Heart left ventricle (tissue), 16 donors: ENCODE measurements at regions not wholly inside any gene's neighbourhood (a gene's known extent, or its start where the extent isn't known, plus 50 kb on each side); places are given as distances from the start of the nearest gene placed in this dataset.
A peak's percentile ranks its signal among the peaks of the same experiment; 100 is the strongest.

Experiments used
- ATAC-seq, 4 donors: fragments of 200-7000 bp; cut with Tn5 transposase; one replicate each; pipeline ENCODE4 v1.9.1; 2020 to 2022; ENCODE audit warnings: moderate library complexity in 4 of 4, mild to moderate bottlenecking in 3 of 4, moderate number of reproducible peaks in 1 of 4
- DNase-seq, 5 donors: peaks; one replicate each; pipeline ENCODE4 v3.0.0-alpha.2; 2020
- H3K27ac ChIP-seq, 12 donors: fragments of 200-600 bp; sonication (generic) in 4 of 12; one replicate each; pipeline versions ENCODE4 v1.5.0 to v1.8.0; 2016 to 2022; ENCODE audit warnings: mild to moderate bottlenecking in 2 of 12
- H3K27me3 ChIP-seq, 9 donors: fragments of 200-600 bp; sonication (generic) in 2 of 9; one replicate each; pipeline versions ENCODE4 v1.5.1 to v1.8.0; 2016 to 2022; ENCODE audit warnings: mild to moderate bottlenecking in 3 of 9
- H3K36me3 ChIP-seq, 9 donors: fragments of 200-600 bp; sonication (generic) in 2 of 9; one replicate each; pipeline versions ENCODE4 v1.5.0 to v1.8.0; 2018 to 2022; ENCODE audit warnings: mild to moderate bottlenecking in 2 of 9
- H3K4me1 ChIP-seq, 12 donors: fragments of 200-600 bp; sonication (generic) in 4 of 12; one replicate each; pipeline versions ENCODE4 v1.5.0 to v1.8.0; 2016 to 2022; ENCODE audit warnings: mild to moderate bottlenecking in 3 of 12
- H3K4me3 ChIP-seq, 12 donors: fragments of 200-600 bp; sonication (generic) in 4 of 12; one replicate each; pipeline versions ENCODE4 v1.5.0 to v1.8.0; 2017 to 2022; ENCODE audit warnings: mild to moderate bottlenecking in 9 of 12, moderate library complexity in 4 of 12
- H3K9me3 ChIP-seq, 12 donors: fragments of 200-600 bp; sonication (generic) in 4 of 12; one replicate each; pipeline versions ENCODE4 v1.5.0 to v1.8.0; 2016 to 2022; ENCODE audit warnings: mild to moderate bottlenecking in 1 of 12
- POLR2A ChIP-seq, 2 donors: fragments of 450-650 bp; IDR thresholded peaks; one replicate each; pipeline ENCODE4 v1.6.1; 2017; ENCODE audit warnings: antibody characterized with exemption in 2 of 2, mild to moderate bottlenecking in 2 of 2, moderate library complexity in 2 of 2
- WGBS, 4 donors: extraction: QIAGEN DNeasy Blood & Tissue Kit in 2 of 4; methylation state at CpG; one replicate each; pipeline versions ENCODE4 v1.1.5 to v1.1.7; 2013 to 2018; 5-methylcytosine and 5-hydroxymethylcytosine counted together
- intact Hi-C, 10 donors: fragments of 100-400 bp; cut with DNase I; formaldehyde crosslinking; loops; one replicate each; pipeline versions ENCODE4 v1.11.1 to v1.14.2; 2022
- TF ChIP-seq, protein P1 (sequence below), 12 donors: fragments of 200-600 bp; sonication (generic) in 4 of 12; IDR thresholded peaks; one replicate each; pipeline versions ENCODE4 v1.5.0 to v1.8.0; 2018 to 2022; ENCODE audit warnings: antibody characterized with exemption in 12 of 12, mild to moderate bottlenecking in 5 of 12
- donor health status: ischemic (EF 13 %, LVEDD 7.1; RV severe dilation, severe dysfunction).
- donor health status: healthy with polysubstance abuse.
- donor health status: DM: no; HTN: yes; CAD: no.
- donor health status: DM: no; HTN: no; CAD: no.
- donor health status: ischemic (EF 25% LVEDD 6.9; RV normal size, moderate dysfunction).
- donor health status: ischemic (EF 25% LVEDD 5.7; RV mildly dilated, moderate dysfunction).
- donor health status: healthy.
- donor health status: DM: yes; HTN: yes; CAD: no.
- donor health status: ischemic (EF 35%, LVEDD 5.7; RV mildly dilated, moderate dysfunction).
- donor health status: nonischemic (EF 11% LVEDD 7.7; RV severe dilation, severe dysfunction).
- donor health status: DM: yes; HTN: yes; CAD: no.
- donor health status: PGD.
- donor health status: ischemic (EF 29% LVEDD 5.4; RV normal size, mild dysfunction).
- donor health status: nonischemic (EF 23%, LVEDD 6.1; RV moderate dilation, normal function).

DNA sequence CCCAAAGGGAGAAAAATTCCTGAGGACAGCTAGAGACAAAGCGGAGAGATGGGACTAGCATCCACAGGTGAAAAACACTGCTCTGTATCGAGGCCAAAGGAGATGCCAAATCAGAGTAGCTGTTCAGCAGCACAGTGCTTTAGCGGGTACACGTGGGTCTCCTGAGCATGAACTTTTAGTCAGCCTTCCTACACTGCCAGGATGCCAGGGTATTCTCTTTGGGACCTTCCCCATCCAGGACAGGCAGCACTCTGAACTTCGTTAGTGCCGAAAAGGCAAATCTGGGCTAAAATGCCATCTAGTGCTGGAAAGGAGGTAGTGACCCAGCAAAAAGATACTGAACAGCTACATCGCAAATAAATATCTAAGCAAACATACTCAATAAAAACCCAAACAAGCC, 64.9 kb downstream of the C6orf58 start:
- H3K4me3 ChIP-seq: no peak overlapping the region
- DNase-seq (no peak), ATAC-seq (no peak)
- intact Hi-C loops: loop anchor here in 3 of 10 donors (5.0 to 10.0 kb wide), 2 partner anchors 175 to 177 kb away; no protein-coding TSS in a partner anchor
- WGBS, 4 donors: 31 to 40% (median 35%) methylated on average over 7 of the region's 7 CpGs
- peaks cover 0 to 6% (median 0%) of the 10 kb centered on the region in 12 donors for H3K9me3 ChIP-seq
- no peaks in the 10 kb centered on the region for H3K36me3 ChIP-seq
- H3K4me1 ChIP-seq: peaks cover 0 to 3% (median 0%) of the 10 kb centered on the region in 12 donors
- TF ChIP-seq, protein P1, sequence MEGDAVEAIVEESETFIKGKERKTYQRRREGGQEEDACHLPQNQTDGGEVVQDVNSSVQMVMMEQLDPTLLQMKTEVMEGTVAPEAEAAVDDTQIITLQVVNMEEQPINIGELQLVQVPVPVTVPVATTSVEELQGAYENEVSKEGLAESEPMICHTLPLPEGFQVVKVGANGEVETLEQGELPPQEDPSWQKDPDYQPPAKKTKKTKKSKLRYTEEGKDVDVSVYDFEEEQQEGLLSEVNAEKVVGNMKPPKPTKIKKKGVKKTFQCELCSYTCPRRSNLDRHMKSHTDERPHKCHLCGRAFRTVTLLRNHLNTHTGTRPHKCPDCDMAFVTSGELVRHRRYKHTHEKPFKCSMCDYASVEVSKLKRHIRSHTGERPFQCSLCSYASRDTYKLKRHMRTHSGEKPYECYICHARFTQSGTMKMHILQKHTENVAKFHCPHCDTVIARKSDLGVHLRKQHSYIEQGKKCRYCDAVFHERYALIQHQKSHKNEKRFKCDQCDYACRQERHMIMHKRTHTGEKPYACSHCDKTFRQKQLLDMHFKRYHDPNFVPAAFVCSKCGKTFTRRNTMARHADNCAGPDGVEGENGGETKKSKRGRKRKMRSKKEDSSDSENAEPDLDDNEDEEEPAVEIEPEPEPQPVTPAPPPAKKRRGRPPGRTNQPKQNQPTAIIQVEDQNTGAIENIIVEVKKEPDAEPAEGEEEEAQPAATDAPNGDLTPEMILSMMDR (IDR thresholded peaks at IDR 0.05): peak in 11 of 12 donors; percentile 26 to 55 (median 44)
- no peak for TF ChIP-seq POLR2A (IDR thresholded peaks at IDR 0.05)
- peaks cover 0 to 8% (median 0%) of the 10 kb centered on the region in 9 donors for H3K27me3 ChIP-seq
- no peak overlapping the region for H3K27ac ChIP-seq
